ENCODE measurements at regions not wholly inside any gene's neighbourhood (a gene's known extent, or its start where the extent isn't known, plus 50 kb on each side); places are given as distances from the start of the nearest gene placed in this dataset.

DNA sequence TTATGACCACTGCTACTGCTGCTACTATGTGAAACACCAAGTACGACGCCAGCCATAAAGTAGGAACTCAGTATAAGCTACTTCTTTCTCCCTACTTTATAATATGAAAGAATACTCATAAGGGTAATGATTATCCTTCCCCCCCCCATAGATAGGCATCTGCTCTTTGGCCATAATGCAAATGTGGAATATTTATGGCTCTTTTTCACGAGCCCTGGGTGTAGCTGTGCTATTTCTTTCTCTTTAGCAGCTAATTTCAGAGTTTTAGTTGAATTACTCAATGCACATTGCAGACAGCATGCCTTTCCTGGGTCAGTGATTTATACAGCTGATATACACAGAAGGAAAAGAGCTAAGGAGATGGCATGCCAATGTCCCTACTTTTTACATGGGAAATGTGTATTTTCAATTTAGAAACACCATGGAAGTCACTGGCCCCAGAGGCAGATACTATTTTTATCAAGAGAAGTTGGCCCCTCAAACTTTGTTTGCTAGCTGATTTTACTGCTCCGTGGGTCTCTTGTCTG is 234.1 kb upstream of the KIAA1217 start:
- Histone ChIP-seq H2AFZ (ENCODE audit: low read depth, low read length) (no peak overlapping the region), H3K4me1 (ENCODE audit: insufficient read depth, low read length) (no peaks in the 10 kb centered on the region), H3K36me3 (ENCODE audit: insufficient read depth, low read length) (no peaks in the 10 kb centered on the region), H3K4me3 (ENCODE audit: low read depth in 1 of 2, low read length in 2 of 2) (no peak overlapping the region), H3K9ac (ENCODE audit: low read depth, low read length) (no peak overlapping the region), H3K79me2 (ENCODE audit: insufficient read depth, low read length) (no peaks in the 10 kb centered on the region), H4K20me1 (ENCODE audit: insufficient read depth, low read length) (no peaks in the 10 kb centered on the region), H3K27ac (ENCODE audit: low read length) (no peak overlapping the region), H3K27me3 (ENCODE audit: insufficient read depth, low read length, poor library complexity) (peaks cover 3% of the 10 kb centered on the region), H3K9me3 (ENCODE audit: insufficient read depth, low read length, severe bottlenecking) (no peaks in the 10 kb centered on the region), H3K4me2 (ENCODE audit: insufficient read depth, low read length) (no peak overlapping the region)
- no peak for ATAC-seq (ENCODE audit: insufficient read depth, low read depth)
- DNase-seq, result no peak
- TF ChIP-seq CTCF (IDR thresholded peaks at IDR 0.05; ENCODE audit: borderline replicate concordance, extremely low read depth, low read length, poor library complexity, severe bottlenecking) (no peak), EZH2 (IDR thresholded peaks at IDR 0.05; ENCODE audit: borderline replicate concordance, low read depth, low read length, severe bottlenecking) (no peak)

- DNase-seq (no peak), ATAC-seq (ENCODE audit: insufficient read depth, low read depth) (no peak)
- TF ChIP-seq EZH2 (IDR thresholded peaks at IDR 0.05; ENCODE audit: borderline replicate concordance, low read depth, low read length, severe bottlenecking), result no peak
- TF ChIP-seq CTCF (IDR thresholded peaks at IDR 0.05; ENCODE audit: borderline replicate concordance, extremely low read depth, low read length, poor library complexity, severe bottlenecking), result no peak
- Histone ChIP-seq H2AFZ (ENCODE audit: low read depth, low read length) (no peak overlapping the region), H3K9ac (ENCODE audit: low read depth, low read length) (no peak overlapping the region), H3K27me3 (ENCODE audit: insufficient read depth, low read length, poor library complexity) (peaks cover 3% of the 10 kb centered on the region), H3K4me1 (ENCODE audit: insufficient read depth, low read length) (no peaks in the 10 kb centered on the region), H3K4me3 (ENCODE audit: low read depth in 1 of 2, low read length in 2 of 2) (no peak overlapping the region), H3K27ac (ENCODE audit: low read length) (no peak overlapping the region), H3K79me2 (ENCODE audit: insufficient read depth, low read length) (no peaks in the 10 kb centered on the region), H4K20me1 (ENCODE audit: insufficient read depth, low read length) (no peaks in the 10 kb centered on the region), H3K36me3 (ENCODE audit: insufficient read depth, low read length) (no peaks in the 10 kb centered on the region), H3K4me2 (ENCODE audit: insufficient read depth, low read length) (no peak overlapping the region), H3K9me3 (ENCODE audit: insufficient read depth, low read length, severe bottlenecking) (no peaks in the 10 kb centered on the region)
Observed at GRCh38 chr10:23975431-23975830, 233.5 kb upstream of the KIAA1217 start.

DNA sequence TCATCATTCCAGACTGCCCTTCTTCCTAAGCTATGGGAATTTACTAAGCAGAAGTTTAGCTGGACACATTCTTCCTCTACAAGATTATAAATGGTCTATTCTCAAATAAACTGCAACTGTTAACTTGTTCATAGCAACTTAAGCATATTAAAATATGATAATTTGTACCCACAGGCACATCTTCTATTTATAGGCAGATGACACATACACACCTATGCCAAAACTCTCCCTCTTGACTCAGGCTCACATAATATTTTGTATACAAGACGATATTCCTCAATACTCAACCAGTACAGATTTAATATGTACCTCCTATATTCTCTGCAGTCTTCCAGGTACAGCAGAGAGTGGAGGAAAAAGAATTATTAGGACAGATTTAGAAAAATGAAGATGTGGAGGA is 232.7 kb upstream of the KIAA1217 start:
- Histone ChIP-seq H3K4me2 (ENCODE audit: insufficient read depth, low read length) (no peak overlapping the region), H3K27me3 (ENCODE audit: insufficient read depth, low read length, poor library complexity) (peaks cover 3% of the 10 kb centered on the region), H3K4me1 (ENCODE audit: insufficient read depth, low read length) (no peaks in the 10 kb centered on the region), H3K79me2 (ENCODE audit: insufficient read depth, low read length) (no peaks in the 10 kb centered on the region), H3K9me3 (ENCODE audit: insufficient read depth, low read length, severe bottlenecking) (no peaks in the 10 kb centered on the region), H3K4me3 (ENCODE audit: low read depth in 1 of 2, low read length in 2 of 2) (no peak overlapping the region), H4K20me1 (ENCODE audit: insufficient read depth, low read length) (no peaks in the 10 kb centered on the region), H3K27ac (ENCODE audit: low read length) (no peak overlapping the region), H2AFZ (ENCODE audit: low read depth, low read length) (no peak overlapping the region), H3K9ac (ENCODE audit: low read depth, low read length) (no peak overlapping the region), H3K36me3 (ENCODE audit: insufficient read depth, low read length) (no peaks in the 10 kb centered on the region)
- ATAC-seq (ENCODE audit: insufficient read depth, low read depth) (no peak), DNase-seq (no peak)
- TF ChIP-seq CTCF (IDR thresholded peaks at IDR 0.05; ENCODE audit: borderline replicate concordance, extremely low read depth, low read length, poor library complexity, severe bottlenecking) (no peak), EZH2 (IDR thresholded peaks at IDR 0.05; ENCODE audit: borderline replicate concordance, low read depth, low read length, severe bottlenecking) (no peak)

DNA sequence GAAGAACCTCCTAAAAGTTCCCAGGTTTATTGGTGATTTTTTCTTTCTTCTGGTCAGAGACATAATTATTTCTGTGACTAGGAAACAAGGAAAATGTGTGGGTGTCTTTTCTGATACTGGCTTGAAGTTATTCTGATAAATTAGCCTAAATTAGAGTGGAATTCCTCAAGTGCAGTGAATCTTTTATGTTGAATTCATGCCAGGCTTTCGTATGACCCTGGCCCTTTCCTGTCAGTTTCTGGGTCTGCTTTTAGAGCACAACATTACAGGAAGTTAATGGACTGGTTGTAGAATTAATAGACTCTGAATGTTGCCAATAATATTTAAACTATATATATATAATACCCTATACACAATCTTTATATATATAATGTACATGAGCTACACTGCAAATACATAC is 230.6 kb upstream of the KIAA1217 start:
- H4K20me1 ChIP-seq (ENCODE audit: insufficient read depth, low read length), result no peaks in the 10 kb centered on the region
- H3K36me3 ChIP-seq (ENCODE audit: insufficient read depth, low read length), result no peaks in the 10 kb centered on the region
- no peak overlapping the region for H3K4me2 ChIP-seq (ENCODE audit: insufficient read depth, low read length)
- H3K27ac ChIP-seq (ENCODE audit: low read length), result no peak overlapping the region
- H3K9ac ChIP-seq (ENCODE audit: low read depth, low read length), result no peak overlapping the region
- H3K27me3 ChIP-seq (ENCODE audit: insufficient read depth, low read length, poor library complexity), result peaks cover 6% of the 10 kb centered on the region
- H3K79me2 ChIP-seq (ENCODE audit: insufficient read depth, low read length), result no peaks in the 10 kb centered on the region
- H3K4me1 ChIP-seq (ENCODE audit: insufficient read depth, low read length), result no peaks in the 10 kb centered on the region
- TF ChIP-seq EZH2 (IDR thresholded peaks at IDR 0.05; ENCODE audit: borderline replicate concordance, low read depth, low read length, severe bottlenecking) (no peak), CTCF (IDR thresholded peaks at IDR 0.05; ENCODE audit: borderline replicate concordance, extremely low read depth, low read length, poor library complexity, severe bottlenecking) (no peak)
- ATAC-seq (ENCODE audit: insufficient read depth, low read depth) (no peak), DNase-seq (no peak)
- H3K9me3 ChIP-seq (ENCODE audit: insufficient read depth, low read length, severe bottlenecking), result no peaks in the 10 kb centered on the region
- no peak overlapping the region for H2AFZ ChIP-seq (ENCODE audit: low read depth, low read length)
- H3K4me3 ChIP-seq (ENCODE audit: low read depth in 1 of 2, low read length in 2 of 2), result no peak overlapping the region

Measured in DND-41 (cell line).